Activated CD4-positive, CD25-positive, alpha-beta regulatory T cell treated with anti-CD3 and anti-CD28 coated beads, Interleukin-2, amount 50 U/mL, for 72 hours (primary cell): ENCODE measurements at regions not wholly inside any gene's neighbourhood (a gene's known extent, or its start where the extent isn't known, plus 50 kb on each side); places are given as distances from the start of the nearest gene placed in this dataset.
"Not testable (repeated sequence)": the region's sequence is repeated elsewhere in the genome, so short reads cannot be mapped to it uniquely, and the experiment has no call there.

ENCODE experiments used
- DNase-seq: peaks from one replicate; pipeline ENCODE4 v3.0.0; 2021

- DNase-seq = no peak
Measured at GRCh38 chr11:81237139-81237538, 1496.5 kb downstream of the FAM181B start.

GRCh38 chr11:81227409-81227808 is 1506.3 kb downstream of the FAM181B start:
- not testable (repeated sequence) for DNase-seq

- no peak for DNase-seq
Measured at GRCh38 chr11:81224396-81224795, 1509.3 kb downstream of the FAM181B start.

- no peak for DNase-seq
Measured at GRCh38 chr11:81222491-81222890, 1511.2 kb downstream of the FAM181B start.

GRCh38 chr11:81220146-81220895 is 1513.3 kb downstream of the FAM181B start:
- DNase-seq = no peak

GRCh38 chr11:81219661-81220060 is 1514.0 kb downstream of the FAM181B start:
- DNase-seq = no peak

GRCh38 chr11:81218440-81218839 is 1515.2 kb downstream of the FAM181B start:
- DNase-seq = no peak

GRCh38 chr11:81211050-81211449 is 1522.6 kb downstream of the FAM181B start:
- no peak for DNase-seq

GRCh38 chr11:81207421-81208054 is 1526.1 kb downstream of the FAM181B start:
- no peak for DNase-seq

- DNase-seq = no peak
Measured at GRCh38 chr11:81203876-81204275, 1529.8 kb downstream of the FAM181B start.

- no peak for DNase-seq
Measured at GRCh38 chr11:81197396-81197795, 1536.3 kb downstream of the FAM181B start.

GRCh38 chr11:81192516-81192915 is 1541.1 kb downstream of the FAM181B start:
- no peak for DNase-seq

GRCh38 chr11:81190546-81190945 is 1543.1 kb downstream of the FAM181B start:
- DNase-seq = no peak

- not testable (repeated sequence) for DNase-seq
Measured at GRCh38 chr11:81187033-81187432, 1546.6 kb downstream of the FAM181B start.

- no peak for DNase-seq
Measured at GRCh38 chr11:81174646-81175330, 1558.9 kb downstream of the FAM181B start.

GRCh38 chr11:81165164-81165563 is 1568.5 kb downstream of the FAM181B start:
- DNase-seq = no peak

GRCh38 chr11:81159900-81160299 is 1573.8 kb downstream of the FAM181B start:
- no peak for DNase-seq

GRCh38 chr11:81135570-81135969 is 1598.1 kb downstream of the FAM181B start:
- no peak for DNase-seq

- no peak for DNase-seq
Measured at GRCh38 chr11:81129618-81130017, 1604.0 kb downstream of the FAM181B start.

GRCh38 chr11:81112718-81113117 is 1620.9 kb downstream of the FAM181B start:
- DNase-seq = no peak

- no peak for DNase-seq
Measured at GRCh38 chr11:81104051-81104450, 1629.6 kb downstream of the FAM181B start.

- no peak for DNase-seq
Measured at GRCh38 chr11:81098471-81098870, 1635.2 kb downstream of the FAM181B start.

GRCh38 chr11:81092522-81092921 is 1641.1 kb downstream of the FAM181B start:
- DNase-seq = no peak

GRCh38 chr11:81089242-81089641 is 1644.4 kb downstream of the FAM181B start:
- DNase-seq = no peak
